IMR-90 (cell line): ENCODE measurements at regions not wholly inside any gene's neighbourhood (a gene's known extent, or its start where the extent isn't known, plus 50 kb on each side); places are given as distances from the start of the nearest gene placed in this dataset.

ENCODE experiments used
- ATAC-seq: fragments of 200-7000 bp; cut with Tn5 transposase; 2 replicates; pipeline ENCODE4 v1.9.1; 2020; ENCODE audit warnings: low read depth, mild to moderate bottlenecking, moderate library complexity
- BruUV-seq: library from RNA; stranded (reverse); fragments of 400-500 nt; replicated peaks from 2 replicates; lab custom pipeline; 2021; lab: Mats Ljungman, UMichigan
- CTCF ChIA-PET: fragments of 300-600 bp; formaldehyde crosslinking; extraction: SDS; loops from one replicate; lab custom pipeline; 2021; ENCODE audit warnings: antibody characterized with exemption; lab: Yijun Ruan, JAX
- POLR2A ChIA-PET: fragments of 300-600 bp; sonication (Branson Sonifier 250); formaldehyde crosslinking; loops from one replicate; lab custom pipeline; 2022; ENCODE audit warnings: antibody characterized with exemption; ENCODE audit not compliant: unreplicated experiment; lab: Charles Lee
- DNase-seq: peaks from one replicate; pipeline ENCODE4 v3.0.0; 2013
- H2AFZ ChIP-seq: replicated peaks from 2 replicates; pipeline ENCODE3; 2013; ENCODE audit warnings: low read length, mild to moderate bottlenecking; ENCODE audit not compliant: poor library complexity
- H2AK5ac ChIP-seq: 2 replicates; pipeline ENCODE4 v1.6.1; 2013; ENCODE audit warnings: low read depth, low read length, inconsistent platforms
- H2AK9ac ChIP-seq: replicated peaks from 2 replicates; pipeline ENCODE3; 2013; ENCODE audit warnings: mild to moderate bottlenecking, low read depth, low read length, moderate library complexity; ENCODE audit not compliant: poor library complexity
- H2BK120ac ChIP-seq: 2 replicates; pipeline ENCODE4 v1.6.1; 2013; ENCODE audit warnings: low read depth, low read length, inconsistent platforms
- H2BK15ac ChIP-seq: 3 replicates; pipeline ENCODE4 v1.6.1; 2013; ENCODE audit warnings: low read depth, low read length, inconsistent platforms
- H2BK20ac ChIP-seq: 2 replicates; pipeline ENCODE4 v1.6.1; 2013; ENCODE audit warnings: low read depth, mild to moderate bottlenecking, inconsistent platforms, low read length, moderate library complexity
- H2BK5ac ChIP-seq: 2 replicates; pipeline ENCODE4 v1.6.1; 2013; ENCODE audit warnings: mild to moderate bottlenecking, low read depth, low read length, inconsistent platforms; ENCODE audit not compliant: poor library complexity, severe bottlenecking
- H3K14ac ChIP-seq: replicated peaks from 2 replicates; pipeline ENCODE4 v1.6.1; 2013; ENCODE audit warnings: low read depth, low read length, inconsistent platforms
- H3K18ac ChIP-seq: 2 replicates; pipeline ENCODE4 v1.6.1; 2013; ENCODE audit warnings: low read depth, low read length, control low read depth
- H3K23ac ChIP-seq: 2 replicates; pipeline ENCODE4 v1.6.1; 2013; ENCODE audit warnings: low read depth, low read length, inconsistent platforms
- H3K27ac ChIP-seq: 2 replicates; pipeline ENCODE4 v1.5.1; 2013; ENCODE audit warnings: mild to moderate bottlenecking, control low read depth, low read length; ENCODE audit not compliant: insufficient read depth
- H3K27me3 ChIP-seq: 2 replicates; pipeline ENCODE4 v1.6.1; 2013; ENCODE audit warnings: low read length; ENCODE audit not compliant: control insufficient read depth, insufficient read depth
- H3K36me3 ChIP-seq: 2 replicates; pipeline ENCODE4 v1.6.1; 2013; ENCODE audit warnings: low read length, mixed read lengths; ENCODE audit not compliant: control insufficient read depth, insufficient read depth
- H3K4ac ChIP-seq: 2 replicates; pipeline ENCODE4 v1.6.1; 2013; ENCODE audit warnings: low read depth, low read length, inconsistent platforms
- H3K4me1 ChIP-seq: 2 replicates; pipeline ENCODE4 v1.6.1; 2013; ENCODE audit warnings: low read length, mixed read lengths; ENCODE audit not compliant: control insufficient read depth, insufficient read depth
- H3K4me2 ChIP-seq: 2 replicates; pipeline ENCODE4 v1.6.1; 2013; ENCODE audit warnings: low read depth, mild to moderate bottlenecking, control low read depth, low read length, moderate library complexity
- H3K4me3 ChIP-seq: 2 replicates; pipeline ENCODE4 v1.5.1; 2013; ENCODE audit warnings: low read depth, mild to moderate bottlenecking, control low read depth, low read length, moderate library complexity; ENCODE audit not compliant: insufficient read depth
- H3K56ac ChIP-seq: 2 replicates; pipeline ENCODE4 v1.6.1; 2013; ENCODE audit warnings: low read length, inconsistent platforms; ENCODE audit not compliant: insufficient read depth; ENCODE audit errors: extremely low read depth
- H3K79me1 ChIP-seq, 2 experiments: 2 replicates each; pipeline ENCODE4 v1.6.1; 2013; ENCODE audit warnings: low read length in 2 of 2, inconsistent platforms in 1 of 2, low read depth in 1 of 2
- H3K9ac ChIP-seq: 2 replicates; pipeline ENCODE4 v1.6.1; 2013; ENCODE audit warnings: low read depth, low read length, control low read depth
- H3K9me1 ChIP-seq: 2 replicates; pipeline ENCODE4 v1.6.1; 2013; ENCODE audit warnings: low read length, inconsistent platforms; ENCODE audit not compliant: insufficient read depth
- H3K9me3 ChIP-seq: 2 replicates; pipeline ENCODE4 v1.6.1; 2013; ENCODE audit warnings: low read length; ENCODE audit not compliant: control insufficient read depth, insufficient read depth
- H4K20me1 ChIP-seq: 2 replicates; pipeline ENCODE4 v1.6.1; 2013; ENCODE audit warnings: low read length, inconsistent platforms; ENCODE audit not compliant: insufficient read depth
- H4K5ac ChIP-seq: 2 replicates; pipeline ENCODE4 v1.6.1; 2013; ENCODE audit warnings: mild to moderate bottlenecking, low read depth, low read length, control low read depth
- H4K8ac ChIP-seq, 2 experiments: 2 replicates each; pipeline ENCODE4 v1.6.1; 2013; ENCODE audit warnings: low read depth in 2 of 2, low read length in 2 of 2, control low read depth in 1 of 2, inconsistent platforms in 1 of 2
- H4K91ac ChIP-seq: 2 replicates; pipeline ENCODE4 v1.6.1; 2013; ENCODE audit warnings: low read depth, low read length, inconsistent platforms; ENCODE audit not compliant: insufficient read depth
- BHLHE40 ChIP-seq: fragments of 150-350 bp; IDR thresholded peaks from 2 replicates; pipeline ENCODE4 v1.6.1; 2016; ENCODE audit warnings: mild to moderate bottlenecking, low read depth, low read length
- FOS ChIP-seq: fragments of 150-350 bp; IDR thresholded peaks from 2 replicates; pipeline ENCODE4 v1.6.1; 2016; ENCODE audit warnings: low read depth, low read length
- MAFK ChIP-seq: IDR thresholded peaks from 2 replicates; pipeline ENCODE4 v1.6.1; 2012; ENCODE audit warnings: low read depth, low read length, improper control_type of control experiment
- NFE2L2 ChIP-seq: fragments of 150-350 bp; IDR thresholded peaks from 2 replicates; pipeline ENCODE4 v1.6.1; 2016; ENCODE audit warnings: low read depth, mild to moderate bottlenecking, low read length
- POLR2A ChIP-seq: IDR thresholded peaks from 2 replicates; pipeline ENCODE4 v1.6.1; 2012; ENCODE audit warnings: mild to moderate bottlenecking, low read depth, low read length
- RCOR1 ChIP-seq: IDR thresholded peaks from 2 replicates; pipeline ENCODE4 v1.6.1; 2012; ENCODE audit warnings: mild to moderate bottlenecking, low read length, improper control_type of control experiment; ENCODE audit not compliant: insufficient replicate concordance
- RFX5 ChIP-seq: IDR thresholded peaks from 2 replicates; pipeline ENCODE4 v1.8.0; 2012; ENCODE audit warnings: low read depth, mild to moderate bottlenecking, low read length, moderate library complexity
- SMC3 ChIP-seq: fragments of 150-350 bp; IDR thresholded peaks from 2 replicates; pipeline ENCODE4 v1.6.1; 2016; ENCODE audit warnings: low read depth, mild to moderate bottlenecking, antibody characterized with exemption, low read length, moderate library complexity
- WGBS, 2 experiments: methylation state at CpG; one replicate each; pipeline versions ENCODE4 v1.1.5 to v1.1.7; 2013; ENCODE audit warnings: missing lambda C conversion rate in 2 of 2; ENCODE audit not compliant: insufficient read length in 1 of 2; ENCODE audit errors: extremely low coverage in 2 of 2; 5-methylcytosine and 5-hydroxymethylcytosine counted together
- dilution Hi-C: fragments of 300-500 bp; cut with HindIII; formaldehyde crosslinking; loops from one replicate; pipeline ENCODE4 v1.14.3; 2018; ENCODE audit warnings: low sequenced_read_pairs; ENCODE audit not compliant: unreplicated experiment
- in situ Hi-C: fragments of 300-500 bp; cut with MboI; formaldehyde crosslinking; loops from 3 replicates; pipeline ENCODE4 v1.14.3; 2019; ENCODE audit warnings: low sequenced_read_pairs, inconsistent platforms, mixed read lengths
- intact Hi-C: fragments of 100-400 bp; cut with micrococcal nuclease; formaldehyde crosslinking; loops from 2 replicates; pipeline ENCODE4 v1.10.0; 2022
- TF ChIP-seq, protein P1 (sequence below): conservative IDR thresholded peaks from 2 replicates; pipeline ENCODE4 v1.5.1; 2012; ENCODE audit warnings: mild to moderate bottlenecking, low read depth, low read length, improper control_type of control experiment
- TF ChIP-seq, protein P2 (sequence below): fragments of 150-350 bp; IDR thresholded peaks from 2 replicates; pipeline ENCODE4 v1.6.1; 2016; ENCODE audit warnings: low read depth, mild to moderate bottlenecking, low read length, moderate library complexity, borderline replicate concordance

DNA sequence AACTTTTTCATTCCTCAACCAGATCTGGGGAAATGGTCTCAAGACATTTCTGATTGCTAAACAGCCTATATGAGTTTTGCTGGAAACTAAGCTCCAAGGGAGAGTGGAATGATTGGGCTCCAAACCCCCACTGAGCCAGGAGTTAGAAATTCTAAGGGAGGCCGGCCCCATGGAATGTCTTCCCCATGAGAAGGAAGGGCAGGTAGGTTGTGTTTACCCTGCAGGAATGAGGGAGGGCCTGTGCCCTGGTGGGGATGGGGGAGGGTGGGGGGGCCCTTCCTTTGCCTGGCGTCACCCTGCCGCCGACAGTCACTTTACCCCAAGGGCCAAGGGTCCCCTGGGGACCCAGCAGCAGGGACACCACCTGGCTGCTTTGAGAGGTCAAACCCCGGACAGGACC is 298.9 kb downstream of the TFAP2C start:
- ChIA-PET POLR2A (no interaction called here), CTCF (no interaction called here)
- peaks cover 30% of the 10 kb centered on the region for H3K27me3 ChIP-seq
- no peaks in the 10 kb centered on the region; the same call in 1 of the 2 replicates for H3K9me3 ChIP-seq
- no CpG with 5 or more reads among the region's 5 CpGs for WGBS, 2 experiments
- no peak overlapping the region for H3K23ac ChIP-seq
- H4K91ac ChIP-seq: no peak overlapping the region
- H4K20me1 ChIP-seq: no peaks in the 10 kb centered on the region
- H3K9me1 ChIP-seq: no peaks in the 10 kb centered on the region
- dilution Hi-C loops (no loop called here), in situ Hi-C loops (no loop called here), intact Hi-C loops (no loop called here)
- no peak overlapping the region for H3K14ac ChIP-seq
- H3K4ac ChIP-seq: no peak overlapping the region
- H2BK5ac ChIP-seq: no peak overlapping the region
- H3K9ac ChIP-seq: no peak overlapping the region
- no peak overlapping the region for H3K27ac ChIP-seq
- TF ChIP-seq RFX5 (no peak), NFE2L2 (no peak), MAFK (no peak), BHLHE40 (no peak), FOS (no peak), POLR2A (no peak), RCOR1 (no peak), SMC3 (no peak)
- TF ChIP-seq, protein P1, sequence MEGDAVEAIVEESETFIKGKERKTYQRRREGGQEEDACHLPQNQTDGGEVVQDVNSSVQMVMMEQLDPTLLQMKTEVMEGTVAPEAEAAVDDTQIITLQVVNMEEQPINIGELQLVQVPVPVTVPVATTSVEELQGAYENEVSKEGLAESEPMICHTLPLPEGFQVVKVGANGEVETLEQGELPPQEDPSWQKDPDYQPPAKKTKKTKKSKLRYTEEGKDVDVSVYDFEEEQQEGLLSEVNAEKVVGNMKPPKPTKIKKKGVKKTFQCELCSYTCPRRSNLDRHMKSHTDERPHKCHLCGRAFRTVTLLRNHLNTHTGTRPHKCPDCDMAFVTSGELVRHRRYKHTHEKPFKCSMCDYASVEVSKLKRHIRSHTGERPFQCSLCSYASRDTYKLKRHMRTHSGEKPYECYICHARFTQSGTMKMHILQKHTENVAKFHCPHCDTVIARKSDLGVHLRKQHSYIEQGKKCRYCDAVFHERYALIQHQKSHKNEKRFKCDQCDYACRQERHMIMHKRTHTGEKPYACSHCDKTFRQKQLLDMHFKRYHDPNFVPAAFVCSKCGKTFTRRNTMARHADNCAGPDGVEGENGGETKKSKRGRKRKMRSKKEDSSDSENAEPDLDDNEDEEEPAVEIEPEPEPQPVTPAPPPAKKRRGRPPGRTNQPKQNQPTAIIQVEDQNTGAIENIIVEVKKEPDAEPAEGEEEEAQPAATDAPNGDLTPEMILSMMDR: no peak
- TF ChIP-seq, protein P2, sequence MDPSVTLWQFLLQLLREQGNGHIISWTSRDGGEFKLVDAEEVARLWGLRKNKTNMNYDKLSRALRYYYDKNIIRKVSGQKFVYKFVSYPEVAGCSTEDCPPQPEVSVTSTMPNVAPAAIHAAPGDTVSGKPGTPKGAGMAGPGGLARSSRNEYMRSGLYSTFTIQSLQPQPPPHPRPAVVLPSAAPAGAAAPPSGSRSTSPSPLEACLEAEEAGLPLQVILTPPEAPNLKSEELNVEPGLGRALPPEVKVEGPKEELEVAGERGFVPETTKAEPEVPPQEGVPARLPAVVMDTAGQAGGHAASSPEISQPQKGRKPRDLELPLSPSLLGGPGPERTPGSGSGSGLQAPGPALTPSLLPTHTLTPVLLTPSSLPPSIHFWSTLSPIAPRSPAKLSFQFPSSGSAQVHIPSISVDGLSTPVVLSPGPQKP: no peak
- no peak overlapping the region for H3K18ac ChIP-seq
- no peaks in the 10 kb centered on the region for H3K79me1 ChIP-seq
- H3K4me2 ChIP-seq: no peak overlapping the region
- H2BK120ac ChIP-seq: no peak overlapping the region
- DNase-seq (no peak), ATAC-seq (no peak)
- no peak overlapping the region for H2AFZ ChIP-seq
- no peak overlapping the region for H2AK5ac ChIP-seq
- H3K36me3 ChIP-seq: no peaks in the 10 kb centered on the region
- H3K56ac ChIP-seq: no peak overlapping the region
- no peak overlapping the region for H4K5ac ChIP-seq
- no peaks in the 10 kb centered on the region for H3K4me1 ChIP-seq
- no peak overlapping the region for H2AK9ac ChIP-seq
- no TSS peak for BruUV-seq
- no peak overlapping the region for H3K4me3 ChIP-seq
- H2BK20ac ChIP-seq: no peak overlapping the region
- no peak overlapping the region for H4K8ac ChIP-seq
- no peak overlapping the region for H2BK15ac ChIP-seq
